Dermis microvascular lymphatic vessel endothelial cell (primary cell): ENCODE measurements at regions not wholly inside any gene's neighbourhood (a gene's known extent, or its start where the extent isn't known, plus 50 kb on each side); places are given as distances from the start of the nearest gene placed in this dataset.

Source experiments
- DNase-seq, 2 donors: peaks; one replicate each; pipeline versions ENCODE4 v3.0.0 to v3.0.0-alpha.2; 2010; ENCODE audit warnings: low read depth in 2 of 2

GRCh38 chr9:78860801-78861475 is 564.0 kb downstream of the PSAT1 start:
- peak; percentile 20 to 58 for DNase-seq

GRCh38 chr9:78863531-78863930 is 566.6 kb downstream of the PSAT1 start:
- DNase-seq: no peak

- no peak for DNase-seq
Measured at GRCh38 chr9:78865737-78866136, 568.8 kb downstream of the PSAT1 start.

GRCh38 chr9:78866207-78867132 is 569.5 kb downstream of the PSAT1 start:
- DNase-seq: peak in 1 of 2 donors; percentile 77

GRCh38 chr9:78871086-78871451 is 574.1 kb downstream of the PSAT1 start:
- DNase-seq: no peak

GRCh38 chr9:78871452-78872331 is 574.8 kb downstream of the PSAT1 start:
- DNase-seq: peak; percentile 63 to 90

GRCh38 chr9:78874061-78874460 is 577.1 kb downstream of the PSAT1 start:
- no peak for DNase-seq

GRCh38 chr9:78879324-78880100 is 582.6 kb downstream of the PSAT1 start:
- DNase-seq: no peak

- DNase-seq: peak in 1 of 2 donors; percentile 21
Measured at GRCh38 chr9:78881295-78881694, 584.4 kb downstream of the PSAT1 start.

GRCh38 chr9:78882481-78882880 is 585.6 kb downstream of the PSAT1 start:
- no peak for DNase-seq

- no peak for DNase-seq
Measured at GRCh38 chr9:78884611-78885150, 587.8 kb downstream of the PSAT1 start.

- DNase-seq: no peak
Measured at GRCh38 chr9:78892182-78892581, 595.3 kb downstream of the PSAT1 start.

GRCh38 chr9:78892769-78893168 is 595.8 kb downstream of the PSAT1 start:
- no peak for DNase-seq

GRCh38 chr9:78893774-78894401 is 597.0 kb downstream of the PSAT1 start:
- no peak for DNase-seq

- DNase-seq: no peak
Measured at GRCh38 chr9:78896479-78896878, 599.6 kb downstream of the PSAT1 start.

- DNase-seq: peak in 1 of 2 donors; percentile 24
Measured at GRCh38 chr9:78898234-78898633, 601.3 kb downstream of the PSAT1 start.

GRCh38 chr9:78899006-78899405 is 602.1 kb downstream of the PSAT1 start:
- no peak for DNase-seq

GRCh38 chr9:78900500-78900899 is 603.6 kb downstream of the PSAT1 start:
- no peak for DNase-seq

- no peak for DNase-seq
Measured at GRCh38 chr9:78902051-78902450, 605.1 kb downstream of the PSAT1 start.

GRCh38 chr9:78903581-78903980 is 606.7 kb downstream of the PSAT1 start:
- DNase-seq: no peak
